IPS-15b (cell line): ENCODE measurements at regions not wholly inside any gene's neighbourhood (a gene's known extent, or its start where the extent isn't known, plus 50 kb on each side); places are given as distances from the start of the nearest gene placed in this dataset.

Experiments used
- H3K27me3 ChIP-seq: one replicate; pipeline ENCODE4 v1.6.1; 2013; ENCODE audit warnings: low read length; ENCODE audit not compliant: control insufficient read depth, insufficient read depth
- H3K36me3 ChIP-seq: one replicate; pipeline ENCODE4 v1.6.1; 2013; ENCODE audit warnings: low read length; ENCODE audit not compliant: control insufficient read depth, insufficient read depth
- H3K4me1 ChIP-seq: one replicate; pipeline ENCODE4 v1.6.1; 2013; ENCODE audit warnings: mild to moderate bottlenecking, low read length; ENCODE audit not compliant: control insufficient read depth, insufficient read depth
- H3K4me3 ChIP-seq: one replicate; pipeline ENCODE4 v1.5.1; 2013; ENCODE audit warnings: low read depth, low read length
- H3K9ac ChIP-seq: one replicate; pipeline ENCODE4 v1.6.1; 2013; ENCODE audit warnings: low read depth, mild to moderate bottlenecking, low read length
- H3K9me3 ChIP-seq: one replicate; pipeline ENCODE4 v1.6.1; 2013; ENCODE audit warnings: mild to moderate bottlenecking, low read length; ENCODE audit not compliant: control insufficient read depth, insufficient read depth

- Histone ChIP-seq H3K9ac (no peak overlapping the region), H3K4me3 (no peak overlapping the region), H3K4me1 (no peaks in the 10 kb centered on the region), H3K9me3 (no peaks in the 10 kb centered on the region), H3K27me3 (no peaks in the 10 kb centered on the region), H3K36me3 (no peaks in the 10 kb centered on the region)
These were observed 154.0 kb downstream of the PIK3R1 start for GRCh38 chr5:68369457-68370125.

- no peak overlapping the region for H3K9ac ChIP-seq
- H3K4me1 ChIP-seq = no peaks in the 10 kb centered on the region
- H3K27me3 ChIP-seq = no peaks in the 10 kb centered on the region
- H3K36me3 ChIP-seq = no peaks in the 10 kb centered on the region
- H3K4me3 ChIP-seq = no peak overlapping the region
- no peaks in the 10 kb centered on the region for H3K9me3 ChIP-seq
These were observed 154.6 kb downstream of the PIK3R1 start for GRCh38 chr5:68370196-68370595.

GRCh38 chr5:68371607-68372006 lies 156.1 kb downstream of the PIK3R1 start:
- no peaks in the 10 kb centered on the region for H3K9me3 ChIP-seq
- H3K27me3 ChIP-seq = no peaks in the 10 kb centered on the region
- H3K36me3 ChIP-seq = no peaks in the 10 kb centered on the region
- no peak overlapping the region for H3K9ac ChIP-seq
- H3K4me3 ChIP-seq = no peak overlapping the region
- no peaks in the 10 kb centered on the region for H3K4me1 ChIP-seq

GRCh38 chr5:68372161-68372560 lies 156.6 kb downstream of the PIK3R1 start:
- Histone ChIP-seq H3K36me3 (no peaks in the 10 kb centered on the region), H3K4me3 (no peak overlapping the region), H3K27me3 (no peaks in the 10 kb centered on the region), H3K4me1 (no peaks in the 10 kb centered on the region), H3K9ac (no peak overlapping the region), H3K9me3 (no peaks in the 10 kb centered on the region)

GRCh38 chr5:68373050-68373449 lies 157.5 kb downstream of the PIK3R1 start:
- Histone ChIP-seq H3K36me3 (no peaks in the 10 kb centered on the region), H3K9ac (no peak overlapping the region), H3K4me1 (no peaks in the 10 kb centered on the region), H3K9me3 (no peaks in the 10 kb centered on the region), H3K4me3 (no peak overlapping the region), H3K27me3 (no peaks in the 10 kb centered on the region)

GRCh38 chr5:68374796-68375518 lies 159.4 kb downstream of the PIK3R1 start:
- Histone ChIP-seq H3K36me3 (no peaks in the 10 kb centered on the region), H3K9ac (no peak overlapping the region), H3K27me3 (no peaks in the 10 kb centered on the region), H3K4me3 (no peak overlapping the region), H3K4me1 (no peaks in the 10 kb centered on the region), H3K9me3 (no peaks in the 10 kb centered on the region)

- Histone ChIP-seq H3K4me3 (no peak overlapping the region), H3K4me1 (no peaks in the 10 kb centered on the region), H3K9me3 (no peaks in the 10 kb centered on the region), H3K27me3 (no peaks in the 10 kb centered on the region), H3K36me3 (no peaks in the 10 kb centered on the region), H3K9ac (no peak overlapping the region)
These were observed 160.0 kb downstream of the PIK3R1 start for GRCh38 chr5:68375540-68375939.

GRCh38 chr5:68376935-68377334 lies 161.4 kb downstream of the PIK3R1 start:
- Histone ChIP-seq H3K27me3 (no peaks in the 10 kb centered on the region), H3K4me1 (no peaks in the 10 kb centered on the region), H3K9ac (no peak overlapping the region), H3K9me3 (no peaks in the 10 kb centered on the region), H3K36me3 (no peaks in the 10 kb centered on the region), H3K4me3 (no peak overlapping the region)

- Histone ChIP-seq H3K9me3 (no peaks in the 10 kb centered on the region), H3K4me3 (no peak overlapping the region), H3K36me3 (no peaks in the 10 kb centered on the region), H3K27me3 (no peaks in the 10 kb centered on the region), H3K9ac (no peak overlapping the region), H3K4me1 (no peaks in the 10 kb centered on the region)
These were observed 162.2 kb downstream of the PIK3R1 start for GRCh38 chr5:68377733-68378132.

- Histone ChIP-seq H3K9me3 (no peaks in the 10 kb centered on the region), H3K4me3 (no peak overlapping the region), H3K27me3 (no peaks in the 10 kb centered on the region), H3K36me3 (no peaks in the 10 kb centered on the region), H3K4me1 (no peaks in the 10 kb centered on the region), H3K9ac (no peak overlapping the region)
These were observed 162.8 kb downstream of the PIK3R1 start for GRCh38 chr5:68378204-68378820.

GRCh38 chr5:68379275-68380036 lies 163.9 kb downstream of the PIK3R1 start:
- H3K4me1 ChIP-seq = no peaks in the 10 kb centered on the region
- no peak overlapping the region for H3K4me3 ChIP-seq
- H3K36me3 ChIP-seq = no peaks in the 10 kb centered on the region
- H3K9ac ChIP-seq = no peak overlapping the region
- H3K9me3 ChIP-seq = no peaks in the 10 kb centered on the region
- H3K27me3 ChIP-seq = no peaks in the 10 kb centered on the region
